Heart left ventricle (tissue), 16 donors: ENCODE measurements at regions not wholly inside any gene's neighbourhood (a gene's known extent, or its start where the extent isn't known, plus 50 kb on each side); places are given as distances from the start of the nearest gene placed in this dataset.

Experiments used
- ATAC-seq, 4 donors: fragments of 200-7000 bp; cut with Tn5 transposase; one replicate each; pipeline ENCODE4 v1.9.1; 2020 to 2022; ENCODE audit warnings: moderate library complexity in 4 of 4, mild to moderate bottlenecking in 3 of 4, moderate number of reproducible peaks in 1 of 4
- DNase-seq, 5 donors: peaks; one replicate each; pipeline ENCODE4 v3.0.0-alpha.2; 2020
- H3K27ac ChIP-seq, 12 donors: fragments of 200-600 bp; sonication (generic) in 4 of 12; one replicate each; pipeline versions ENCODE4 v1.5.0 to v1.8.0; 2016 to 2022; ENCODE audit warnings: mild to moderate bottlenecking in 2 of 12
- H3K27me3 ChIP-seq, 9 donors: fragments of 200-600 bp; sonication (generic) in 2 of 9; one replicate each; pipeline versions ENCODE4 v1.5.1 to v1.8.0; 2016 to 2022; ENCODE audit warnings: mild to moderate bottlenecking in 3 of 9
- H3K36me3 ChIP-seq, 9 donors: fragments of 200-600 bp; sonication (generic) in 2 of 9; one replicate each; pipeline versions ENCODE4 v1.5.0 to v1.8.0; 2018 to 2022; ENCODE audit warnings: mild to moderate bottlenecking in 2 of 9
- H3K4me1 ChIP-seq, 12 donors: fragments of 200-600 bp; sonication (generic) in 4 of 12; one replicate each; pipeline versions ENCODE4 v1.5.0 to v1.8.0; 2016 to 2022; ENCODE audit warnings: mild to moderate bottlenecking in 3 of 12
- H3K4me3 ChIP-seq, 12 donors: fragments of 200-600 bp; sonication (generic) in 4 of 12; one replicate each; pipeline versions ENCODE4 v1.5.0 to v1.8.0; 2017 to 2022; ENCODE audit warnings: mild to moderate bottlenecking in 9 of 12, moderate library complexity in 4 of 12
- H3K9me3 ChIP-seq, 12 donors: fragments of 200-600 bp; sonication (generic) in 4 of 12; one replicate each; pipeline versions ENCODE4 v1.5.0 to v1.8.0; 2016 to 2022; ENCODE audit warnings: mild to moderate bottlenecking in 1 of 12
- CTCF ChIP-seq, 12 donors: fragments of 200-600 bp; sonication (generic) in 4 of 12; IDR thresholded peaks; one replicate each; pipeline versions ENCODE4 v1.5.0 to v1.8.0; 2018 to 2022; ENCODE audit warnings: antibody characterized with exemption in 12 of 12, mild to moderate bottlenecking in 5 of 12
- POLR2A ChIP-seq, 2 donors: fragments of 450-650 bp; IDR thresholded peaks; one replicate each; pipeline ENCODE4 v1.6.1; 2017; ENCODE audit warnings: antibody characterized with exemption in 2 of 2, mild to moderate bottlenecking in 2 of 2, moderate library complexity in 2 of 2
- WGBS, 4 donors: extraction: QIAGEN DNeasy Blood & Tissue Kit in 2 of 4; methylation state at CpG; one replicate each; pipeline versions ENCODE4 v1.1.5 to v1.1.7; 2013 to 2018; 5-methylcytosine and 5-hydroxymethylcytosine counted together
- intact Hi-C, 10 donors: fragments of 100-400 bp; cut with DNase I; formaldehyde crosslinking; loops; one replicate each; pipeline versions ENCODE4 v1.11.1 to v1.14.2; 2022
- donor health status: ischemic (EF 13 %, LVEDD 7.1; RV severe dilation, severe dysfunction).
- donor health status: healthy with polysubstance abuse.
- donor health status: DM: no; HTN: yes; CAD: no.
- donor health status: DM: no; HTN: no; CAD: no.
- donor health status: ischemic (EF 25% LVEDD 6.9; RV normal size, moderate dysfunction).
- donor health status: ischemic (EF 25% LVEDD 5.7; RV mildly dilated, moderate dysfunction).
- donor health status: healthy.
- donor health status: DM: yes; HTN: yes; CAD: no.
- donor health status: ischemic (EF 35%, LVEDD 5.7; RV mildly dilated, moderate dysfunction).
- donor health status: nonischemic (EF 11% LVEDD 7.7; RV severe dilation, severe dysfunction).
- donor health status: DM: yes; HTN: yes; CAD: no.
- donor health status: PGD.
- donor health status: ischemic (EF 29% LVEDD 5.4; RV normal size, mild dysfunction).
- donor health status: nonischemic (EF 23%, LVEDD 6.1; RV moderate dilation, normal function).

DNA sequence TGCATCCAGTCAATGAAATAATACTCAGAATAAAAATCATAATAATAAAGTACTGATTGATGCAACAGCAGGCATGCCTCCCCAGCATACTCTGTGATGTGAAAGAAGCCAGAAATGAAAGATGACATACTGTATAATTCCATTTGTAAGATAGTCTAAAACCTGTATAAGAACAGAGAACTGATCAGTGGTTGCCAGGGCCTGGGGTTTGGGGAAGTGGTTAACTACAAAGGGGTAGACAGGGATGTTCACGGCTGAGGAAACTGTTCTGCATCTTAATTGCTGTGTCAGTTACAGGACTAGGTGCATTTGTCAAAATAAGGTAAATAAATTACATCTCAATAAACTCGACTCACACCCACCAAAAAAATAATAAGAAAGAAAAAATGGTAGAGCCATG, 81.3 kb upstream of the BMP2 start:
- no peaks in the 10 kb centered on the region for H3K9me3 ChIP-seq

DNA sequence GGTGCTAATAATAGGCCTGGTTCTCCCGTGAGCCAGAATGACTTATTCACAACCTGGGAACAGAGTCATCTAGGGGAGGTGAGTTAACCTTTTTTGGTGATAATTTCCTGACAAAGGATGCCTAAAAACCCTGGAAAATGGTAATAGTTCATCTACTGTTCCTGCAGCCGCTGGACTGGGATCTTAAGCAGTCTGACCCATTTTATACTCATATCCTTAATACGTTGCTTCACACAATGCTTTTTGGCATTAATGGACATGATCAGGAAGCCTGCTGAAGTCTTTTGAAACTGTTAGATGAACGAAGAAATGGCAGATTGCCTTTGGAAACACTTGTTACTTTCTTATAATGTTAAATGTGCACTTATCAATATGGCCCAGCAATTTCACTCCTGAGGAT, 81.9 kb upstream of the BMP2 start:
- DNase-seq = no peak
- WGBS, 4 donors = 67 to 77% (median 70%) methylated on average over 4 of the region's 4 CpGs
- intact Hi-C loops = no loop called here
- no peaks in the 10 kb centered on the region for H3K4me1 ChIP-seq
- no peaks in the 10 kb centered on the region for H3K27me3 ChIP-seq
- H3K9me3 ChIP-seq = no peaks in the 10 kb centered on the region
- TF ChIP-seq POLR2A (IDR thresholded peaks at IDR 0.05) (no peak), CTCF (IDR thresholded peaks at IDR 0.05) (no peak)
- H3K4me3 ChIP-seq = no peak overlapping the region
- H3K27ac ChIP-seq = no peak overlapping the region
- ATAC-seq = no peak
- H3K36me3 ChIP-seq = no peaks in the 10 kb centered on the region

More for the DNA sequence above, 81.3 kb upstream of the BMP2 start:
- H3K27ac ChIP-seq = no peak overlapping the region
- no peak overlapping the region for H3K4me3 ChIP-seq
- DNase-seq (no peak), ATAC-seq (no peak)
- TF ChIP-seq CTCF (IDR thresholded peaks at IDR 0.05) = no peak
- no peak for TF ChIP-seq POLR2A (IDR thresholded peaks at IDR 0.05)
- no peaks in the 10 kb centered on the region for H3K36me3 ChIP-seq
- H3K4me1 ChIP-seq = no peaks in the 10 kb centered on the region
- intact Hi-C loops = no loop called here
- H3K27me3 ChIP-seq = no peaks in the 10 kb centered on the region
- 71 to 76% (median 73%) methylated on average over 2 of the region's 2 CpGs for WGBS, 4 donors

GRCh38 chr20:6685181-6685582, 82.3 kb upstream of the BMP2 start:
- DNase-seq (no peak), ATAC-seq (no peak)
- intact Hi-C loops = no loop called here
- H3K27ac ChIP-seq = no peak overlapping the region
- no peaks in the 10 kb centered on the region for H3K36me3 ChIP-seq
- TF ChIP-seq CTCF (IDR thresholded peaks at IDR 0.05) (no peak), POLR2A (IDR thresholded peaks at IDR 0.05) (no peak)
- H3K9me3 ChIP-seq = no peaks in the 10 kb centered on the region
- WGBS, 4 donors = 80 to 92% (median 83%) methylated on average over 5 of the region's 5 CpGs
- H3K4me3 ChIP-seq = no peak overlapping the region
- no peaks in the 10 kb centered on the region for H3K27me3 ChIP-seq
- H3K4me1 ChIP-seq = no peaks in the 10 kb centered on the region

GRCh38 chr20:6683021-6683977, 84.2 kb upstream of the BMP2 start:
- no peaks in the 10 kb centered on the region for H3K27me3 ChIP-seq
- H3K9me3 ChIP-seq = no peaks in the 10 kb centered on the region
- ATAC-seq (no peak), DNase-seq (no peak)
- intact Hi-C loops = no loop called here
- 88 to 94% (median 90%) methylated on average over 9 of the region's 9 CpGs for WGBS, 4 donors
- no peak overlapping the region for H3K27ac ChIP-seq
- no peaks in the 10 kb centered on the region for H3K4me1 ChIP-seq
- no peak overlapping the region for H3K4me3 ChIP-seq
- no peaks in the 10 kb centered on the region for H3K36me3 ChIP-seq
- TF ChIP-seq POLR2A (IDR thresholded peaks at IDR 0.05) (no peak), CTCF (IDR thresholded peaks at IDR 0.05) (no peak)
